ENCODE measurements at regions not wholly inside any gene's neighbourhood (a gene's known extent, or its start where the extent isn't known, plus 50 kb on each side); places are given as distances from the start of the nearest gene placed in this dataset.

GRCh38 chr16:86664522-86665318 lies 86.4 kb downstream of the FOXL1 start:
- peak; percentile 97 for DNase-seq

- peak; percentile 85 for DNase-seq
These were observed 86.9 kb downstream of the FOXL1 start for GRCh38 chr16:86665319-86665675.

GRCh38 chr16:86665929-86666328 lies 87.6 kb downstream of the FOXL1 start:
- no peak for DNase-seq

DNA sequence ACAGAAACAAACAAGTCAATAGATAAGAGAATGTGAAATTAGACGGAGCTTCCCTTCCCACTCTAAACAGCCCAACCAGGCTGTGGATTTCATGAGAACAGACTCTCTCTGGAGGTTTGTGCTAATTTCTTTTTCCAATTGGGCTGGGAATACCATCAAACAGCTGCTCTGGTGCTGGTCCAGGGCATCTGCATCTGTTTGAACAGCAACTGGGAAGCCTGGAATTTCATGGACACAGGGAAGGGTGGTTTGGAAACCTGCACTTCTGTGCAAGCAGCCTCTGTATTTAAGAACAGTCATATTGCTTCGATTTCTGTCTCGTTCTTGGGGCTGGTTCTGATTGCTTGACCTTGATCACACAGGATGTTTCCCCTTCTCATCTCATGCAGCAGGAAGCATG lies 88.7 kb downstream of the FOXL1 start:
- no peak for DNase-seq

GRCh38 chr16:86668136-86668910 lies 90.0 kb downstream of the FOXL1 start:
- peak; percentile 92 for DNase-seq

DNA sequence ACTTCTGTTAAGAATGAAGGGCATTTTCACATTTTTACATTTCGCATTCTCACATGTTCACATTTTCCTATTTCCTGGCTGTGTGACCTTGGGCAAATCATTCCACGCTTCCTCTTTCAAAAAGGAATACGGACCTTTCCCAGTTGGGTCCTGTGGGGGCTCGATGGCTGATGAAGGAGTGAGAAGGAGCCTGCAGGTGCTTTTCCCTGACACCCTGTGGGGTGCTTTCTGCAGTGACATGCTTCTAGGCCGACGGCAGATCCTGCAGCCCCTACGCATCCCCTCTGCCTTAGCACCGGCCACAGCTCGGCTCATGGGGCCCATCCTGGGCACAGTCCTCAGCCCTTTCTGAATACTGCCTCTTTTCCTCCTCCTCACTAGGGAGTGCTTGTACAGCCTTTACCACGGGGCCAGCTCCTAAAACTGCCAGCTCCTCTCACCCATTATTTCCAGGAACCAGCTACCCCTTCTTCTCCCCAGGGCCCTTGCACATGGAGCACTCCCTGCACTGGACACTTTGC lies 91.0 kb downstream of the FOXL1 start:
- DNase-seq: no peak

DNA sequence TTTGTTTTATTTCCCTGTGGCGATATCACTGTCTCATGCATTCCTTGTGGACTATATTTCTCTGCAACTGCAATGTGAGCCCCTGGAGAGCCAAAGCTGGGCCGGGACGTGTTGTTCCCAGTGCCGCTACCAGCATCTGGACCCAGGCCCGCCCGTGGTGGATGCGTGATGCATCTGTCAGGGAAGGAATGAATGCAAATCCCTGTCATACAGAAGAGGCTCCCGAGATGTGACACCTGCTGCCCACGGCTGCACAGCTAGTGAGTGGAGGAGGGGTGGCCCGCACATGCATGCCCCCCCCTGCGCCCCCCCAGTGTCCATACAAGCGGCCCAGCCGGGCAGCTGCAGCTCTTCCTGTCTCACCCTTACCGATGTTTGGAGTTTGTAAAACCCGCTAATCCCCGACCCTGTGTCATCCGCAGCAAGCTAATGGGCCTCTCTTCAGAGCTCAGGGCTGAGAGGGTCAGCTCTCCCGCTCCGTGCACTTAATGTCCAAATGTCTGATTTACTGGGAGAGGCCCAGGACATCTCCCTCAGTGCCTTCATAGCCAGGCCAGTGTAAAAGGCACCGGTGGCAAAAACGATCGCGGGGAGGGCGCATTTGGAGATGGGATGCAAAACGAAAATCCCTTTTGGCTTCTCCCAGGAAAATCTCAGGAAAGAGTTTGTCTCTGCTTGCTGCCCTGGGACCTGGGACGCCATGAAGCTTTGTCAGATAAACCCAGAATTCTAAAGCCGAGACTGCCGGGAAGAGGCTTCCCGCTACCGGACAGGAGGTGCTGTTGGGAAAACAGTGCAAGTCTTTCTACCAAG lies 91.8 kb downstream of the FOXL1 start:
- DNase-seq: peak; percentile 20

DNA sequence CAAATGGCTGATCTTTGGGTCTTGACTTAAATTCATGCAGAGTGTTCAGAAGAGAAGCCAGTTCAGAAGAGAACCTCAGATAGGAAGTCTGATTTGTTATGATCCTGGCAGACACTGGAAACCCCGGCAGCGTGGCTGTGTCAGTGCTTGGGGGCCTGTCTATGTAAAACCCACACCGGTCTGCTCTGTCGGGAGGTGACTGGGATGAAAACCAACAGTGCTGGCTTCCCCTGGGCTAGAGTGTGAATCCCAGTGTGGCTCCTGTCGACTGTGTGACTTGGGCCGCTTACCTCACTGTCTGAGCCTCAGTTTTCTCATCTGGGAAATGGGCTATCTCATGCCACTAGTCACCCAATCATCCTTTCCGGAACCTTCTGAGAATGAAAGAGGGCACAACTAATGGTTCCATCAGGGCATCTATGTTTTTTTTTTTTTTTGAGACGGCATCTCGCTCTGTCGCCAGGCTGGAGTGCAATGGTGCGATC lies 92.4 kb downstream of the FOXL1 start:
- DNase-seq: no peak

DNA sequence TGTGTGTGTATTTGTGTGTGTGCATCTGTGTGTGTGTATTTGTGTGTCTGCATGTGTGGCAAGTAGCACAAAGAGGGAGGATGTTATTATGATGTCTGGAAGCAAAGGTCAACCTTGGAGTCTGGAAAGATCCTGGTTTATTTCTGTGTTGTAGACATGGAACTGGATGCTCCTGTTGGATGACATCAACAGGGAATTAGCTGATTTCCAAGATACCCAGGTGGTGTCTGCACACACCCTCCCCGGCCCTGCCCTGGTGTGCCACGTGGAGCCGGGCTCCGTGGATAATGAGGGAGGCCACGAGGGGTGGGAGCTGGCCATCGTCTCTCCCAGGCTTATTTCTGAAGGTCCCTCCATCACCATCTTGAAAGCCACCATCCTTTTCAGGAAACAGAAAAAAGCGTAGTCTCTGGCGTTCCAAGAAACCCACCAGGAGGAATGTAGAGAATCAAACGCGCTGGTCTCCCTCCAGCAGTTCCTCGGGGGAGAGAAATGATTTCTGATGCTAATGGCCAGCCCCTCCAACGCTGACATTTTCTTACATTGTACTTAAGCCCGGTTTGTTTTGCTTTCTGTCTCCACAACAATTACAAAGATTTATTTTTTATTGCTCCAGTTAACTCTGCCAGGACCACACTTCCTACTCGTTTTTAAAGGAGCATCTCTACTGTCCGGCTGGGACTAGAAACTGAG lies 93.3 kb downstream of the FOXL1 start:
- DNase-seq: peak; percentile 18

DNA sequence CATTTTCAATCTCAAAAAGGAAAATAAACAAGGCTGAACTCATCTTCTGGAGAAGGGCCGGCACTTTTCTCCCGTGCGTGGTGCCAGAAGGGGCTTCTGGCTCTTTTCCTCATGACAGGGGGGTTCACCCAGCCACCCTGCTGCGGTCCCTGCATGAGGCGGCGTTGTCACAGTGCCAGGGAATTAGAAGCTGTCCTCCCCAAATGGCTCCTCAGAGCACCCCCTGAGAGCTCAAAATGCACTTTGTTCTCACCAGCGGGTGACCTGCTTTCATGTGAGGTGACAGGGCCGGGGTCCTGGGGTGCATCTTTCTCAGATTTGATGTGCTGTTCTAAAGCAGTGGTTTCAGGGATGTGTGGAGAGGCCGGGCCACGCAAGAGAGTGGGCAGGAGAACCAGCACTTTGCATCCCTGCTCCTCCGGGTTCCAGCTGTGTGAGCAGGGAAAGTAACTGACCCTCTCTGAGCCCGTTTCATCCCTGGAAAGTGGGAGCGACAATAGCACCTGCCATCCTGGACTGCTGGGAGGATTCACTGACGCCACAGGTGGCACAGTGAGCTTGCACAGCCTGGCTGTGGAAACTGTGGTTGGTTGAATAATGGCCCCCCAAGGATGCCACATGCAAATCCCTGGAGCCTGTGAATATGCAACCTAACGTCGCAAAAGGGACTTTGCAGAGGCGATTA lies 94.0 kb downstream of the FOXL1 start:
- no peak for DNase-seq

DNA sequence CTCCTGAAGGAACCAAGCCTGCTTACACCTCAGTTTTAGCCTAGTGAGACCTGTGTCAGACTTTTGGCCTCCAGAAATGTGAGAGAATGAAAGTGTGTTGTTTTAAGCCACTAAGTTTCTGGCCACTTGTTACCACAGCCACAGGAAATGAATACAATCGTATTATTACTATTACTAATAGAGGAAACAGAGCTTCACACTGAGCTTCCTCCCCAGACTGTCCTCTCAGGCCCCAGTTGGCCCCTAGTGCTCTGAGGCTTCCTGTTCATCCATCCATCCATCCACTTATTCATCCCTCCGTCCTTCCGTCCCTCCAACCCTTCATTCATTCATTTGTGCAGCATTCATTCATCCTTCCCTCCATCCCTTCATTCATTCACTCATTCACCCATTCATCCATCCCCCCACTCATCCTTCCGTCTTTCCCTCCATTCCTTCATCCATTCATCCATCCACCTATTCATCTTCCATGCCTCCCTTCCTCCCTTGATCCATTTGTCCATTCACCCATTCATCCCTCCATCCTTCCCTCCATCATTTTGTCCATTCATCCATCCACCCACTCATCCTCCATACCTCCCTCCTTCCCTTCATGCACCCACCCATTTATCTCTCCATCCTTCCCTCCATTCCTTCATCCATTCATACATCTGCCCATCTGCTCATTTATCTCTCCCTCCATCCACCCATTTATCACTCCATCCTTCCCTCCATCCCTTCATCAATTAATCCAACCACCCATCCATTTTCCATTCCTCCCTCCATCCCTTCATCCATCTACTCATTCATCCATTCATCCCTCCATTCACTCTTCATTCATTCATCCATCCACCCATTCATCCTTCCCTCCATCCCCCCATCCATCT lies 95.0 kb downstream of the FOXL1 start:
- no peak for DNase-seq

DNA sequence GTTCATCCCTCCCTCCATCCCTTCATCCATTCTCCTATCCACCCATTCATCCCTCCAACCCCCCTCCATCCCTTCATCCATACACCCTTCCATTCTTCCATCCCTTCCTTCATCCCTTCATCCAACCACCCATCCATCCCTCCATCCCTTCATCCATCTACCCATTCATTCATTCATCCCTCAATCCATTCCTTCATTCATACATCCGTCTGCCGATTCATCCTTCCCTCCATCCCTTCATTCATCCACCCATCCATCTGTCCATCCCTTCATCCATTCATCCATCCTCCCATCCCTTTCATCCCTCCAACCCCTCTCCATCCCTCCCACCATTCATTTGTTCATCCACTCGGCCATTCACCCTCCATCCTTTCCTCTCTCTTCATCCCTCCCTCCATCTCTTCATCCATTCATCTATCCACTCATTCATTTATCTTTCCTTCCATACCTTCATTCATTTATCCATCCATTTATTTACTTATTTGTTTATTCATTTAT lies 95.7 kb downstream of the FOXL1 start:
- no peak for DNase-seq

- peak; percentile 76 for DNase-seq
These were observed 97.9 kb downstream of the FOXL1 start for GRCh38 chr16:86676254-86676670.

DNA sequence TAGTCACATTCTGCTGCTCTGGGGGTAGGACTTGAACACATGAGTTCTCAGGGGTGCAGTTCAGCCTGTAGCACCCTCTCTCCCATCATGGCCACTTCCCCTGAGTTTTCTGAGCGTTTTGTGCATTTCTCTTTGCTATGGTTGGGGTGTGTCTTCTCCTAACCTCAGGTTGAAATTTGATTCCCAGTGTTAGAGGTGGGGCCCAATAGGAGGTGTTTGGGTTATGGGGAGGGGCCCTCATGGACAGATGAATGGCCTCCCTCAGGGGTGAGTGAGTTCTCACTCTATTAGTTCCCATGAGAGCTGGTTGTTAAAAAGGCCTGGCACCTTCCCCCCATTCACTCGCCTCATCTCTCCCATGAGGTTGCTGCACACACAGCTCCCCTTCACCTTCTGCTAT lies 101.1 kb downstream of the FOXL1 start:
- DNase-seq: peak; percentile 8

DNA sequence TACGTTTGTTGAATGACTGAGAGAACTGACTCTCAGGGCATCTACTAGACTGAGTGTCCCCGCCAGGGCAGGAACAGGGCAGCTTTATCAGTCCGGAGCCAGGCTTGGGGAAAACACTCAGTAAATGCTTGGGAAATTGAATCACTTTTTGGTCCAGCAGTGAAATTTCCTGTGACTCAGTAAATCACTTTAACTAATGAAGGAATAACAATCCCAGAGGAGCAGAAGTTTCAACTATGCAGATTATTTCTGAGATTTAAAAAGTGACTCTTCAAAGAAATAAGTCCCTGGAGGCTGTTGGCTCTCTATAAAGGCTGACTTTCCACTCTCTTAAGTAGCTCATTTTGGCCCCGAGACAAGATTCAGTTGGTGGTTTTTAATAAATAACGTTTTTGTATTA lies 101.8 kb downstream of the FOXL1 start:
- peak; percentile 95 for DNase-seq

DNA sequence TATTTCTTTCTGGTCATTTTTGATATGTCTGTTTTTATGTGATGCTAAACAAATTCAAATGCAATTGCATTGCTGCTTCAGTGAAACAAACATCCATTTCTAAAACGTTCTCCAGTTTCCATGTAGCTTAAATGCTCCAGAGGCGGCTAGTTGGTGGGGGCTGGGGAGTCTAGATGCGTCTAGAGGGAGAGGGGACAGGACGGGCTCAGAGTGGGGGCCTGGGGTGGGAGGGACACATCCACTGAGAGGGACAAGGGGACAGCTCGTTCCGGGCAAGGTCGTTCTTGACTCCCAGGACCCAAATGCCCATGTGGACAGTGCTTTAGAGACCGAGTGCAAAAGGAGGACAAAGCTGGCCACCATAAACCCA lies 102.3 kb downstream of the FOXL1 start:
- DNase-seq: no peak

DNA sequence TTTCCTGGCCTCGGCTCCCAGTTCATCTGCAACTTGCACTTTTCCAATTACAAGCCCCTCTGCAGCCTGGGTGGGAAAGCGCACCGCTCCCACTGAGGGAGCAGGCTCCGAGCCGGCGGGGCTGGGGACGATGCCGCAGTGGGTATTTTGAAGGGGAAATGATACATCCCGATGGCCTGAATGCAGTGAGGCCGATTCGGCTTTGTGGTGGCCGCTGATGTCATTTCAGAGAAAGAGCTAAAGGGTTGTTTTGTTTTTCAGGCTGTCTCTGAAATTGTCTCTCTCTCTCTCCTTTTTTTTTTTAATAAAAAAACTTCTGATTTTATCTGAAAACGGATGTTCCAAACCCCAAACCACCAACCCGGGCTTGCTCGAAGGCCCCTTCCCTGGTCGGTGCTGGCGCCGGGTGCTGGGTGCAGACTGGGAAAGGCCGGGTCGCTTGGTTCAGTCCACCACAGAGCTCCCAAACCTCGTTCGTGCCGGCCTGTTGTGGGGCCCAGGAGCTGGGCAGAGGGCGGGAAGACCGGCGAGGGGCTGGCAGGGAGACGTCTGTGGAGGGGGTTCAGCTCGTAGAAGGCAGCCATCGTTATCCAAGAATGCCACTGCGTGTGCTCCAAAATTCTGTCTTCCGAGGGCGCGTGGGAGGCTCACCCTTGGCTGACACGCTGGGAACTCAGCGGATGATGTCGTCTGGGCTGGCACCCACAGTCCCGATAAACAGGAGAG lies 102.8 kb downstream of the FOXL1 start:
- DNase-seq: peak; percentile 74

GRCh38 chr16:86681757-86682106 lies 103.4 kb downstream of the FOXL1 start:
- DNase-seq: no peak

GRCh38 chr16:86682219-86682904 lies 104.0 kb downstream of the FOXL1 start:
- no peak for DNase-seq

All from fibroblast of skin of right biceps (primary cell).